ENCODE measurements at regions not wholly inside any gene's neighbourhood (a gene's known extent, or its start where the extent isn't known, plus 50 kb on each side); places are given as distances from the start of the nearest gene placed in this dataset.

DNA sequence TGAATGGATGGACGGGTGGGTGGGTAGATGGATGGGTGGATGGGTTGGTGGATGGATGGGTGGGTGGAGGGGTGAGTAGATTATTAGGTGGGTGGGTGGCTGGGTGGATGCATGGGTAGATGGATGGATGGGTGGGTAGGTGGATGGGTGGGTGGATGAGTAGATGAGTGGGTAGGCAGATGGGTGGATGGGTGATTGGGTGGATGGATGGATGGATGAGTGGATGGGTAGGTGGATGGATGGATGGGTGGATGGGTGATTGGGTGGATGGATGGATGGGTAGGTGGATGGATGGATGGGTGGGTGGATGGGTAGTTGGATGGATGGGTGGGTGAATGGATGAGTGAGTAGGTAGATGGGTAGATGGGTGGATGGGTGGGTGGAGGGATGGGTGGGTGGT, 59.6 kb upstream of the ADGRA1 start:
- Mint-ChIP-seq H3K9me3 (peaks cover 12% of the 10 kb centered on the region; the same call in 1 of the 2 replicates), H3K4me1 (ENCODE audit: low read depth) (no peaks in the 10 kb centered on the region), H3K4me3 (no peak overlapping the region), H3K27me3 (ENCODE audit: insufficient read depth) (peaks cover 29% of the 10 kb centered on the region), H3K27ac (no peak overlapping the region), H3K36me3 (ENCODE audit: low read depth) (no peaks in the 10 kb centered on the region)
- TF ChIP-seq, protein P1, sequence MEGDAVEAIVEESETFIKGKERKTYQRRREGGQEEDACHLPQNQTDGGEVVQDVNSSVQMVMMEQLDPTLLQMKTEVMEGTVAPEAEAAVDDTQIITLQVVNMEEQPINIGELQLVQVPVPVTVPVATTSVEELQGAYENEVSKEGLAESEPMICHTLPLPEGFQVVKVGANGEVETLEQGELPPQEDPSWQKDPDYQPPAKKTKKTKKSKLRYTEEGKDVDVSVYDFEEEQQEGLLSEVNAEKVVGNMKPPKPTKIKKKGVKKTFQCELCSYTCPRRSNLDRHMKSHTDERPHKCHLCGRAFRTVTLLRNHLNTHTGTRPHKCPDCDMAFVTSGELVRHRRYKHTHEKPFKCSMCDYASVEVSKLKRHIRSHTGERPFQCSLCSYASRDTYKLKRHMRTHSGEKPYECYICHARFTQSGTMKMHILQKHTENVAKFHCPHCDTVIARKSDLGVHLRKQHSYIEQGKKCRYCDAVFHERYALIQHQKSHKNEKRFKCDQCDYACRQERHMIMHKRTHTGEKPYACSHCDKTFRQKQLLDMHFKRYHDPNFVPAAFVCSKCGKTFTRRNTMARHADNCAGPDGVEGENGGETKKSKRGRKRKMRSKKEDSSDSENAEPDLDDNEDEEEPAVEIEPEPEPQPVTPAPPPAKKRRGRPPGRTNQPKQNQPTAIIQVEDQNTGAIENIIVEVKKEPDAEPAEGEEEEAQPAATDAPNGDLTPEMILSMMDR (IDR thresholded peaks at IDR 0.05) = no peak
- DNase-seq = no peak

DNA sequence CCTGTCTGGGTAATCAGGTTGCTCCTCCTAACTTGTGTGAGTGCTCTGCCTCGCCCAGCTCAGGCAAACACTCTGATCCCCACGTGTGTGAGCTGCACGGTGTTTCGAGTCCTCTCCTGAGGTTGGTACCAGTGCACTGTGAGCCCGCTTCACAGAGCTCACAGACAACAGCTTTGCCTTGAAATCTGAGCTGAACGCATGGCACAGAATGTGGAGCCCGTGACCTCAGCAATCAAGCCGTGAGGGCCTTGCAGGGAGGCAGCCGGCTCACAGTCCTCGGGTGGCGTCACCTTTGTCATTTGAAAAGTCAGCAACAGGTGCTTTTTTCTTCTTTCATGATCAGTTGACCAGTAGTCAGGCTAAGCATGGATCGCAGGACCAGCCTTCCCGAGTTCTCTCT, 60.2 kb upstream of the ADGRA1 start:
- no peak overlapping the region for H3K4me3 Mint-ChIP-seq
- peaks cover 27% of the 10 kb centered on the region for H3K27me3 Mint-ChIP-seq (ENCODE audit: insufficient read depth)
- peaks cover 15% of the 10 kb centered on the region; the same call in 1 of the 2 replicates for H3K9me3 Mint-ChIP-seq
- H3K36me3 Mint-ChIP-seq (ENCODE audit: low read depth) = no peaks in the 10 kb centered on the region
- TF ChIP-seq, protein P1 (IDR thresholded peaks at IDR 0.05) = no peak
- no peaks in the 10 kb centered on the region for H3K4me1 Mint-ChIP-seq (ENCODE audit: low read depth)
- H3K27ac Mint-ChIP-seq = no peak overlapping the region
- no peak for DNase-seq

DNA sequence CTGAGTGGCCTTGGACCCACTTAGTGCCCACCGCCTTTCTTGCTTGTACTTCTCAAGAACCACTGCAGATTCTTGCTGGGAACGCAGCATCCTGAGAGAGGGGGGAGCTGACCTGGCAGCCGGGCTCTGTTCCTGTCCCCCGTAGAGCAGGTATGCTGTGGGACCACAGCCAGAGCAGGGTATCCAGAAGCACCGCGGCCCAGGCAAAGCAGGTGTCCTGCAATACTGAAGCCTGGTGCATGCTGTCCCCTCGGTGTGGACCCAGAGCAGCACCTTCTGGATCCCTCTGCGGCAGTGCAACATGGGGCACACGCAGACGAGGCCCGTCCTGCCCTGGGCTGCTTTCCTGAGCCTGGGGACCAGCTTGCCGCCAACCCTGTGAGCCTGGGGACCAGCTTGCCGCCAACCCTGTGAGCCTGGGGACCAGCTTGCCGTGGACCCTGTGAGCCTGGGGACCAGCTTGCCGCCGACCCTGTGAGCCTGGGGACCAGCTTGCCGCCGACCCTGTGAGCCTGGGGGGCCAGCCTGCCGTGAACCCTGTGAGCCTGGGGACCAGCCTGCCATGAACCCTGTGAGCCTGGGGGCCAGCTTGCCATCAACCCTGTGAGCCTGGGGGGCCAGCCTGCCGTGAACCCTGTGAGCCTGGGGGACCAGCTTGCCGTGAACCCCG, 60.9 kb upstream of the ADGRA1 start:
- Mint-ChIP-seq H3K27ac (no peak overlapping the region), H3K4me3 (no peak overlapping the region), H3K27me3 (ENCODE audit: insufficient read depth) (peaks cover 27% of the 10 kb centered on the region), H3K4me1 (ENCODE audit: low read depth) (no peaks in the 10 kb centered on the region), H3K36me3 (ENCODE audit: low read depth) (no peaks in the 10 kb centered on the region), H3K9me3 (peaks cover 15% of the 10 kb centered on the region; the same call in 1 of the 2 replicates)
- TF ChIP-seq, protein P1 (IDR thresholded peaks at IDR 0.05) = no peak
- no peak for DNase-seq

DNA sequence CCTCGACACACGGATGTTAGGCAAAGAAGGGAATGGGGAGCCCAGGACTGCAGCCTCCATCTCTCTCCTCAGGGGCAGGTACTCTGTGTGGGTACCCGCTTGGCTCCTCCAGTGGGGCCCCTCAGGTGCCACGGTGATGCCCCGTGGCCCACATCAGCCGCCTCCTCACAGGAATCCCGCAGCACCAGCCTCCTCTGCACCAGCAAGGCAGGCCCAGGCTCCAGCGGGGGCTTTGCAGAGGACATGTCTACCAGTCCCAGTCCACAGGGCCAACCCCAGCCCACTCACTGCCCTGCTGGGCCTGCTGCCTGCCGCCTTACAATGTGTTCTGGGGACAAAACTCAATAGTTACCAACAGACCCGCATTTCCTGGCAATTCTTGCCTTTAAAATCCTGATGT, 61.6 kb upstream of the ADGRA1 start:
- no peak for DNase-seq
- Mint-ChIP-seq H3K4me3 (no peak overlapping the region), H3K27ac (no peak overlapping the region), H3K36me3 (ENCODE audit: low read depth) (no peaks in the 10 kb centered on the region), H3K27me3 (ENCODE audit: insufficient read depth) (peaks cover 27% of the 10 kb centered on the region), H3K4me1 (ENCODE audit: low read depth) (no peaks in the 10 kb centered on the region), H3K9me3 (peaks cover 18% of the 10 kb centered on the region; the same call in 1 of the 2 replicates)
- TF ChIP-seq, protein P1 (IDR thresholded peaks at IDR 0.05) = no peak

DNA sequence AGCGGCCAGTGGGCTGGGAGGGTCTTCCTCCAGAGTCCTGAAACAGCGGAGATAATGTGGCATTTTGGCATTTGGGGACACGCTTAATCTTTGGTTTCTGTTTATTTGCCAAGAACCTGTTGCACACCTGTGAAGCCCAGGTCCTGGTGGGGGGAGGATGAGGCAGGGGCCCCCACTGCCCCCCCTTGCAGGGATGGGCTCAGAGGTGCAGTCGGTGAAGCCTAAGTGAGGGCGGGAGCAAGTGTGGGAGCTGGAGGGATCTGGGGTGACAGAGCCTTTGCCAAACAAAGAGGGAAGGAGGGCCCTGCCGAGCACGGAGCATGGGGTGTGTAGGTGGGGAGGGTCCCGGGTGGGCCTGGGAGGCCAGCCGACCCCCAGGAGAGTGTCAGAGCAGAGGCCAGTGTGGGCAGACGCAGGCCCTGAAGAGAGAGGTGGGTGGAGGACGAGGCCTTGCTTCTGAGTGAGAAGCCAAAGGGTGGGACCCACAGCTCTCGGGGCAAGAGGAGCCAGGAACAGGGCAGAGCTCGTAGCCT, 62.1 kb upstream of the ADGRA1 start:
- Mint-ChIP-seq H3K4me3 (no peak overlapping the region), H3K36me3 (ENCODE audit: low read depth) (no peaks in the 10 kb centered on the region), H3K27ac (no peak overlapping the region), H3K4me1 (ENCODE audit: low read depth) (no peaks in the 10 kb centered on the region), H3K9me3 (peaks cover 17% of the 10 kb centered on the region; the same call in 1 of the 2 replicates), H3K27me3 (ENCODE audit: insufficient read depth) (peaks cover 27% of the 10 kb centered on the region)
- no peak for DNase-seq
- TF ChIP-seq, protein P1 (IDR thresholded peaks at IDR 0.05) = no peak
